ENCODE measurements at regions not wholly inside any gene's neighbourhood (a gene's known extent, or its start where the extent isn't known, plus 50 kb on each side); places are given as distances from the start of the nearest gene placed in this dataset.

DNA sequence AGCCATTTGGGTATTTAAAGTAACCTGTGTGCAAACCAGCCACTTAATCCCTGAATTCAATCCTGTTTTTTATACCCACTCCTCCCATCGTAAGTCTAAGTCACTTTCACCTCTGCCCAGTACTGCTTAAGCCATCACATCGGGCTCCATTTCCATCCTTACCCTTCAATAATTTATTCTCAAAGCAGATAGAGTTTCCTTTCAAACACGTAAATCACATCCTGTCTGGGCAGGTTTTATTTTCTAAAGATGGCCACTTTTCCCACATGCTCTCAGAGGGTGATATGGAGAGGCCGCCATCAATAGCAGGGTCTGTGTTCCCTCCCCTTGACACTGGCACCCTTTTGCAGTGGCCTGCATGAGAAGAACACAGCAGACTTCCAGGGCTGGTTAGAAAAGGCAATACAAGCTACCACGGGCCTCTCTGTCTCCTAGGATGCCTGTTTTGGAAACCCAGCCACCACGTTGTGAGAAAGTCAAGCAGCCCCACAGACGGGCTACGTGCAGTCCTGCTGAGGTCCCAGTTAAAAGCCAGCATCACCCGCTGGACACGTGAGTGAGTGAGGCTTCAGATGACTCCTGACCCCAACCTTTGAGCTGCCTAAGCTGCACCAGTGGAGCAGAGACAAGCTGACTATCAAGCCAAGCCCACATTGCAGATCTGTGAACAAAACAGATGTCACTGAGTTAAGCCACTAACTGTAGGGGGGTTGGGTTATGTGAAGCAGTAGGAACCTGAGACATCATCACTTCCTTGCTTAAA, 241.8 kb upstream of the SLCO3A1 start:
- H3K36me3 Mint-ChIP-seq (ENCODE audit: low read depth), result no peaks in the 10 kb centered on the region
- H3K27ac Mint-ChIP-seq, result peak overlapping the region; percentile 25
- H3K27me3 Mint-ChIP-seq (ENCODE audit: low read depth, poor library complexity), result no peaks in the 10 kb centered on the region
- peak; percentile 14 for DNase-seq
- H3K4me3 Mint-ChIP-seq, result no peak overlapping the region
- peaks cover 4% of the 10 kb centered on the region for H3K9me3 Mint-ChIP-seq
- TF ChIP-seq, protein P1, sequence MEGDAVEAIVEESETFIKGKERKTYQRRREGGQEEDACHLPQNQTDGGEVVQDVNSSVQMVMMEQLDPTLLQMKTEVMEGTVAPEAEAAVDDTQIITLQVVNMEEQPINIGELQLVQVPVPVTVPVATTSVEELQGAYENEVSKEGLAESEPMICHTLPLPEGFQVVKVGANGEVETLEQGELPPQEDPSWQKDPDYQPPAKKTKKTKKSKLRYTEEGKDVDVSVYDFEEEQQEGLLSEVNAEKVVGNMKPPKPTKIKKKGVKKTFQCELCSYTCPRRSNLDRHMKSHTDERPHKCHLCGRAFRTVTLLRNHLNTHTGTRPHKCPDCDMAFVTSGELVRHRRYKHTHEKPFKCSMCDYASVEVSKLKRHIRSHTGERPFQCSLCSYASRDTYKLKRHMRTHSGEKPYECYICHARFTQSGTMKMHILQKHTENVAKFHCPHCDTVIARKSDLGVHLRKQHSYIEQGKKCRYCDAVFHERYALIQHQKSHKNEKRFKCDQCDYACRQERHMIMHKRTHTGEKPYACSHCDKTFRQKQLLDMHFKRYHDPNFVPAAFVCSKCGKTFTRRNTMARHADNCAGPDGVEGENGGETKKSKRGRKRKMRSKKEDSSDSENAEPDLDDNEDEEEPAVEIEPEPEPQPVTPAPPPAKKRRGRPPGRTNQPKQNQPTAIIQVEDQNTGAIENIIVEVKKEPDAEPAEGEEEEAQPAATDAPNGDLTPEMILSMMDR (IDR thresholded peaks at IDR 0.05), result no peak
- H3K4me1 Mint-ChIP-seq, result peaks cover 14% of the 10 kb centered on the region

DNA sequence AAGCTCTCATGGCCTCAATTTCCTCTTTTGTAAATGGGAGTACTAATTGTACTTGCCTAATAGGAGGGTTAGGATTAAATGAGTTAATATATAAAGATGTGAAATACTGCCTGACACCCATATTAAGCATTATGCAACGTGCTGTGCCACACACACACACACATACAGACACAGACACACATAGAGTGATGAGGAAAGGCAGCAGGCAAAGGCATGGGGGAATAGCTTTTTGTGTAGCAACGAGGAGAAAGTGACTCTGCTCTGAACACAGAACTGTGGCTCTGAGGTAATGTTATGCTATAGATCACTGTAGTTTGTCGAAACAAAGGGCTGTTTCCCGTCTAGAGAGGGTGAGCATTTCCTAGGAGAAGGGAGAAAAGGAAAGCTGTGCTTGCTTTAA, 233.3 kb upstream of the SLCO3A1 start:
- Mint-ChIP-seq H3K27ac (no peak overlapping the region), H3K9me3 (peaks cover 13% of the 10 kb centered on the region), H3K27me3 (ENCODE audit: low read depth, poor library complexity) (peaks cover 10% of the 10 kb centered on the region), H3K4me1 (peaks cover 3% of the 10 kb centered on the region), H3K36me3 (ENCODE audit: low read depth) (no peaks in the 10 kb centered on the region), H3K4me3 (no peak overlapping the region)
- no peak for DNase-seq
- TF ChIP-seq, protein P1 (IDR thresholded peaks at IDR 0.05), result no peak

DNA sequence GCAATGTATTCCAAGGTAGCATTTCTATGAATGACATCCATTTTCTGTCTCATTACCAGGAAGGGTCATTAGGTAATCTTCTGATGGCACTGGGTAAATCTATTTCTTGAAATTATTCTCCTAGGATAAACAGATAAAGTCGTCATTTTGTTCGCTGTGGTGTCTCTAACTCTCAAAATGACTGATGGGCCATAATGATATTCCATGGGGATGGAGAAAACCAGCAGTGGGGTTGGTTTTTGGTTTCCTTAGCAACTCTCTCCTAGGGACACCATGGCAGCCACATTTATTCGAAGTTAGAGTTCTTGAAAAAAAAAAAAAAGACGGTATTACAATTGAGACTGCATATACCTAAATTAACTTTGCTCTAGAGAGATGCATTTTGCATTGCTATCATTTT, 231.3 kb upstream of the SLCO3A1 start:
- Mint-ChIP-seq H3K27me3 (ENCODE audit: low read depth, poor library complexity) (peaks cover 10% of the 10 kb centered on the region), H3K4me3 (no peak overlapping the region), H3K27ac (no peak overlapping the region), H3K9me3 (peaks cover 9% of the 10 kb centered on the region), H3K4me1 (peaks cover 3% of the 10 kb centered on the region), H3K36me3 (ENCODE audit: low read depth) (no peaks in the 10 kb centered on the region)
- DNase-seq, result no peak
- TF ChIP-seq, protein P1 (IDR thresholded peaks at IDR 0.05), result no peak

DNA sequence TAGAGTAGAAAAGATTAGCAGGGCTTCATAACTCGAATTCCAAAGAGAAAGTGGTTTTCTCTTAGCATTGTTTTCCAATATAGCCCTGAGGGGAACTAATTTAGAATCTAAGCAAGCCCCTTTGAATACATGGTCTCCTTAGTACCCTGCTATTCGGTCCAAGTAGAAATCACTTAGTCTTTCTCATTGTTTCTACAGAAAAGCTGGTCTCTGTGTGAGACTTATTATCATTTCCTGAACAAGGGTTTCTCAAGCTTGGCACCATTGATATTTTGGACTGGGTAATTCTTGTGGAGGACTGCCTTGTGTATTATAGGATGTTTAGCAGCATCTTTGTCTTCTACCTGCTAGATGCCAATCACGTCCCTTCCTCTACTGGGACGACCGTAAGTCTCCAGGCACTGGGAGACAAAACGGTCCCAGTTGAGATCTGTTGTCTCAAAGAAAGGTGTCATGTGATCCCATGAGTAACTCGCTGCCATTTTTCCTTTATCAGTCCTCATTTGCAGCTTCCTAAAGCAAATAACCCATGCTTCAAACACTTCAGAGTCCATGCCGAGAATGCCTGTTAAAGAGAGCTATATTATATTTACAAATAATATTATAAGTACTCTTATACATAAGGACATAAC, 230.7 kb upstream of the SLCO3A1 start:
- Mint-ChIP-seq H3K36me3 (ENCODE audit: low read depth) (no peaks in the 10 kb centered on the region), H3K4me1 (peaks cover 3% of the 10 kb centered on the region), H3K9me3 (peaks cover 9% of the 10 kb centered on the region), H3K27me3 (ENCODE audit: low read depth, poor library complexity) (peaks cover 10% of the 10 kb centered on the region), H3K27ac (no peak overlapping the region), H3K4me3 (no peak overlapping the region)
- TF ChIP-seq, protein P1 (IDR thresholded peaks at IDR 0.05), result no peak
- no peak for DNase-seq

DNA sequence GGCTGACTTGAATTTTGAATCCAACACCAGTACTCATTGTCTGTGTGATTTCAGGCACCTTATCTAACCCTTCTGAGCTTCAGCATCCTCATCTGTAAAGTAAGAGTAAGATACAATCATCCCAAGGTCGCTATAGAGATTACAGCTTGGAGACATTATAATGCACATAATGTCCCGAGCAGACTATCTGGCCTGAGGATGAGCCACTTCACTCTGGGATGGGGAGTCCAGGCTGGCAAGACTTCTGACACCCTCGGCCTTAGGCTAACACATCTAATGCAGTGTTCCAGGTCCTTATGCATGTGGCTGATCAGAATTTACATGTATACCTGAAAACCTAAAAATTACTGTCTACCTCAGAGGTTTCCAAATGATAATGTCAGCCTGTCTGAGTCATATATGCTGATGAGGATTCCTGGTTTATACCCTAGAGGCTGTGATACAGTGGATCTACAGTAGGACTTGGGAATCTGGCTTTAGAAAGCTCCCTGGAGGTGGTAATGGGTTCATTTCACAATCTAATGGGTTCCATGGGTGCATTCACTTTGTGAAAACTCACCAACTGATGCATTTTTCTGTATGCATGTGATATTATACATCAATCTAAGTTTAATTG, 229.0 kb upstream of the SLCO3A1 start:
- no peaks in the 10 kb centered on the region for H3K36me3 Mint-ChIP-seq (ENCODE audit: low read depth)
- no peak for DNase-seq
- peaks cover 4% of the 10 kb centered on the region for H3K27me3 Mint-ChIP-seq (ENCODE audit: low read depth, poor library complexity)
- H3K27ac Mint-ChIP-seq, result no peak overlapping the region
- no peaks in the 10 kb centered on the region for H3K9me3 Mint-ChIP-seq
- H3K4me3 Mint-ChIP-seq, result no peak overlapping the region
- TF ChIP-seq, protein P1 (IDR thresholded peaks at IDR 0.05), result no peak
- peaks cover 3% of the 10 kb centered on the region for H3K4me1 Mint-ChIP-seq
